GM12875 (cell line): ENCODE measurements at regions not wholly inside any gene's neighbourhood (a gene's known extent, or its start where the extent isn't known, plus 50 kb on each side); places are given as distances from the start of the nearest gene placed in this dataset.
"Not testable (repeated sequence)": the region's sequence is repeated elsewhere in the genome, so short reads cannot be mapped to it uniquely, and the experiment has no call there.

Experiments used
- H3K4me3 ChIP-seq: one replicate; pipeline ENCODE4 v1.5.1; 2011; ENCODE audit warnings: low read depth, low read length, control low read depth
- TF ChIP-seq, protein P1 (sequence below): IDR thresholded peaks from 2 replicates; pipeline ENCODE4 v1.5.1; 2011; ENCODE audit warnings: low read depth, mild to moderate bottlenecking, control low read depth, inconsistent platforms, low read length, moderate library complexity, borderline replicate concordance; ENCODE audit not compliant: insufficient read depth

DNA sequence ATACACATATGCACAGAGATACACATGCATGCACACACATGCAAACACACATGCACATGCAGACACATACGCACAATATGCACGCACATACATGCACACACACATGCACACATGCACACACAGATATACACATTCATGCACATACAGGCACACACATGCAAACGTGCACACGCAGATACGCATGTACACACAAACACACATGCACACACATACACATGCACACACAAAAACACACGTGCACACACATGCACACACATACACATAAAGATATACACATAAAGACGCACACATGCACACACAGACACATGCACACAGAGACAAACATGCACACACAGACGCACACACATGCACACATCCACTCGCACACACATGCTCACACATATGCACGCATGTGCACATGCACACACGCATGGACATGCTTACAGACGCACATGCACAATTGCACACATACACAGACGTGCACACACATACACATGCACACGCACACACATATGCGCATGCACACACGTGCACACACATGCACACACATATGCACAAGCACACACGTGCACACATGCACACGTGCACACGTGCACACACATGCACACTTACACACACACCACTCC lies 145.2 kb downstream of the ADRA2C start:
- TF ChIP-seq, protein P1, sequence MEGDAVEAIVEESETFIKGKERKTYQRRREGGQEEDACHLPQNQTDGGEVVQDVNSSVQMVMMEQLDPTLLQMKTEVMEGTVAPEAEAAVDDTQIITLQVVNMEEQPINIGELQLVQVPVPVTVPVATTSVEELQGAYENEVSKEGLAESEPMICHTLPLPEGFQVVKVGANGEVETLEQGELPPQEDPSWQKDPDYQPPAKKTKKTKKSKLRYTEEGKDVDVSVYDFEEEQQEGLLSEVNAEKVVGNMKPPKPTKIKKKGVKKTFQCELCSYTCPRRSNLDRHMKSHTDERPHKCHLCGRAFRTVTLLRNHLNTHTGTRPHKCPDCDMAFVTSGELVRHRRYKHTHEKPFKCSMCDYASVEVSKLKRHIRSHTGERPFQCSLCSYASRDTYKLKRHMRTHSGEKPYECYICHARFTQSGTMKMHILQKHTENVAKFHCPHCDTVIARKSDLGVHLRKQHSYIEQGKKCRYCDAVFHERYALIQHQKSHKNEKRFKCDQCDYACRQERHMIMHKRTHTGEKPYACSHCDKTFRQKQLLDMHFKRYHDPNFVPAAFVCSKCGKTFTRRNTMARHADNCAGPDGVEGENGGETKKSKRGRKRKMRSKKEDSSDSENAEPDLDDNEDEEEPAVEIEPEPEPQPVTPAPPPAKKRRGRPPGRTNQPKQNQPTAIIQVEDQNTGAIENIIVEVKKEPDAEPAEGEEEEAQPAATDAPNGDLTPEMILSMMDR = no peak
- H3K4me3 ChIP-seq = no peak overlapping the region

DNA sequence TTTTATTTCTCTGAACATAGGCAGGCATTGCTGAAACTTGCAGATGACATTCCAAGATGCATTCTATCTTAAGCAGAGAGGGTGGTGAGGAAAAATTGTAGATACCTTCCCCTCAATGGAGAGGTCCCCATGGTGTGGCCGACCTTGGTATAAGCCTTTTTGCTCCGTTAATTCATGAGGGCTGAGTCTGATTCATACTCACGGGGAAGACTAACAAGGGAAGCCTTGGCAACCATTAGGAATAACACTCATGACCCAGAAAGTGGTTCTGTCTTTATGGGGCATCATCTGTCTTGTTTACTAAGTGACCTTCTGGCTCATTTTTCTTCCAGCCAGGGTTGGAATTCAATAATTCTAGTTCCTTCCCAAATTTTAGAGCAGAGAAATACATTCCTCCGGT lies 148.3 kb downstream of the ADRA2C start:
- H3K4me3 ChIP-seq = not testable (repeated sequence)

DNA sequence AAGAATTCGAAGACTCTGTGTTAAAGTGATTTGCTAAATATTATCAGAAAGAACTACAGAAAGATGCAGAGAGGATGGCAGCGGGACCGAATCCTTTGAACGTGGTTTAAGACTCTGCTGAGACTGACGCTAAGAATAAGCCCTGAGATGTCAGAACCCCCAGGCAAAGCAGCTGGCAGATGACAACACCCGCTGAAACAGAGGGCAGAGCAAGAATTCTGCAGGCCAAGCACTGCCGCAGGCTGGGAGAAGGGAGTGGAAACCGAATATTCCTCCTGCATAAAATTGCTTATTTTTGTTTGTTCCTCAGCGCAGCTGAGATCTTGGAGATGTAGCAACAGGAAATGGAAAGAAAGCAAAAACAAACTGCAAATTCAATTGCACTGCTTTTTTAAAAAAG lies 153.3 kb downstream of the ADRA2C start:
- not testable (repeated sequence) for H3K4me3 ChIP-seq

DNA sequence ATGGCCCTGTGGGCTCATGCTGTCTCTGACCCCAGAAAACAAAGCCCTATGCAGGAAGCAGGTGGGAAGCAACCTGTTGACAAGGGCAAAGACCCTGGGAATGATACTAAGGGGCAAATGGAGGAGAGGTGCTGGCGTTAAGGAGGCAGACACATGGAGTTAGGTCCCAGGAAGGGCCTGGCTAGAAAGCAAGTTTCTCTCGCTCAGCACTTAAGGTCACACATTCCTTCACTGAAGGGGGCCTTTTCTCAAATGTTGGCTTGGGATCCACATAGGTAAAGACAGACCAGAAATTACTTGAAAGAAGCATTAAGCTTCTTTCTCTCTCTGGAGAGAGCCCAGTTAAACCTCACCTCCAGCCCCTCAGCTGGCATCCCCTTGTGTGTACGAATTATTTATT lies 155.7 kb downstream of the ADRA2C start:
- not testable (repeated sequence) for H3K4me3 ChIP-seq

DNA sequence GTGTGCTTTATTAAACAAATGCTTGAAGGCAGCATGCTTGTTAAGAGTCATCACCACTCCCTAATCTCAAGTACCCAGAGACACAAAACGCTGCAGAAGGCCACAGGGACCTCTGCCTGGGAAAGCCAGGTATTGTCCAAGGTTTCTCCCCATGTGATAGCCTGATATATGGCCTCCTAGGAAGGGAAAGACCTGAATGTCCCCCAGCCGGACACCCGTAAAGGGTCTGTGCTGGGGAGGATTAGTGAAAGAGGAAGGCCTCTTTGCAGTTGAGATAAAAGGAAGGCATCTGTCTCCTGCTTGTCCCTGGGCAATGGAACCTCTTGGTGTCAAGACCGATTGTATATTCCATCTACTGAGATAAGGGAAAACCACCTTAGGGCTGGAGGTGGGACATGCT lies 159.7 kb downstream of the ADRA2C start:
- not testable (repeated sequence) for H3K4me3 ChIP-seq

DNA sequence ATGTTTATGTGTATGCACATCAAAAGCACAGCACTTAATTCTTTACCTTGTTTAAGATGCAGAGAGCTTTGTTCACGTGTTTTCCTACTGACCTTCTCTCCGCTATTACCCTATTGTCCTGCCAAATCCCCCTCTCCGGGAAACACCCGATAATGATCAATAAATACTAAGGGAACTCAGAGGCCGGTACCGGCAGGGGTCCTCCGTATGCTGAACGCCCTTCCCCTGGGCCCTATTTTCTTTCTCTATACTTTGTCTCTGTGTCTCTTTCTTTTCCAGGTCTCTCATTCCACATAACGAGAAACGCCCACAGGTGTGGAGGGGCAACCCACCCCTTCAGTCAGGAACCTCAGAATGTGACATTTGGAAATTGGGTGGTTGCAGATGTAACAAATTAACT lies 160.1 kb downstream of the ADRA2C start:
- H3K4me3 ChIP-seq = not testable (repeated sequence)

DNA sequence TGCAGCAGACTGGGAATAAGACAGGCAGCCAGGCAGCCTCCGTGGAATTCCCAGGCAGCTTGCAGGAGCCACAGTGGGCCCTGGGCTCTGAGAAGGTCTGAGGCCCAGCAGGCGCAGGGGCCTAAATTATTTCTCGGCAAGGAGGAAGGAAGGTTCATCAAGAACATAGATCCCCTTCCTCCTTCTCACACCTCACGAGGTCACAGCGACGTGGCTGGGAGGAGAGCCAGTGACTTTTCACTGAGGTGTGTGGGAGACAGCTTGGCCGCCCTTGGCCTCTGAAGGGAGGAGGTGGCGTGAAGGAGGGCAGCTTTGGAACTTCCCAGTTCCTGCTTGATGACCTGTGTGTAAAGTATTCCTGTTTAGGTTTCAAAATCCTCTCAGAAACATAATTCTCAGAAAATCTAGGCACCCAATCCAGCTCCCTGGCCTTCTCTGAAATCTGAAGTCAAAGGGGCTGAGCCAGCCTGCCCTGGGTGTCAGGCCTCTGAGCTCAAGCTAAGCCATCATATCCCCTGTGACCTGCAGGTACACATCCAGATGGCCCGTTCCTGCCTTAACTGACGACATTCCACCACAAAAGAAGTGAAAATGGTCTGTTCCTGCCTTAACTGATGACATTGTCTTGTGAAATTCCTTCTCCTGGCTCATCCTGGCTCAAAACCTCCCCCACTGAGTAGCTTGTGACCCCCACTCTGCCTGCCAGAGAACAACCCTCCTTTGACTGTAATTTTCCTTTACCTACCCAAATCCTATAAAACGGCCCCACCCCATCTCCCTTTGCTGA lies 161.0 kb downstream of the ADRA2C start:
- not testable (repeated sequence) for H3K4me3 ChIP-seq

DNA sequence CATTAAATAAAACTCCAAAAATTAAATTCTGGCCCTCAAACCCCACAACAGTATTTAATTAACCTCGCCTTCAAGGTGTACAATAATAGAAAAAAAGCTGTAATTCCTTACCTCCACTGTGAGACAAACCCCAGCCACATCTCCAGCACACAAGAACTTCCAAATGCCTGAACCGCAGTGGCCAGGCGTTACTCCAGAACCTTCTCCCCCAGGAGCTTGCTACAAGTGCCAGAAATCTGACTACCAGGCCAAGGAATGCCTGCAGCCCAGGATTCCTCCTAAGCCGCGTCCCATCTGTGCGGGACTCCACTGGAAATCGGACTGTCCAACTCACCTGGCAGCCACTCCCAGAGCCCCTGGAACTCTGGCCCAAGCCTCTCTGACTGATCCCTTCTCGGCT lies 163.2 kb downstream of the ADRA2C start:
- H3K4me3 ChIP-seq = not testable (repeated sequence)

DNA sequence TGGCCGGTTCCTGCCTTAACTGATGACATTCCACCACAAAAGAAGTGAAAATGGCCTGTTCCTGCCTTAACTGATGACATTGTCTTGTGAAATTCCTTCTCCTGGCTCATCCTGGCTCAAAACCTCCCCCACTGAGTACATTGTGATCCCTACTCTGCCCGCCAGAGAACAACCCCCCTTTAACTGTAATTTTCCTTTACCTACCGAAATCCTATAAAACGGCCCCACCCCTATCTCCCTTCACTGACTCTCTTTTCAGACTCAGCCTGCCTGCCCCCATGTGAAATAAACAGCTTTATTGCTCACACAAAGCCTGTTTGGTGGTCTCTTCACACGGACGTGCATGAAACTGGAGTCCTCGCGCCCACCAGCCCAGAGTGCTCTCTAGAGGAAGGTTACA lies 166.5 kb downstream of the ADRA2C start:
- H3K4me3 ChIP-seq = not testable (repeated sequence)

DNA sequence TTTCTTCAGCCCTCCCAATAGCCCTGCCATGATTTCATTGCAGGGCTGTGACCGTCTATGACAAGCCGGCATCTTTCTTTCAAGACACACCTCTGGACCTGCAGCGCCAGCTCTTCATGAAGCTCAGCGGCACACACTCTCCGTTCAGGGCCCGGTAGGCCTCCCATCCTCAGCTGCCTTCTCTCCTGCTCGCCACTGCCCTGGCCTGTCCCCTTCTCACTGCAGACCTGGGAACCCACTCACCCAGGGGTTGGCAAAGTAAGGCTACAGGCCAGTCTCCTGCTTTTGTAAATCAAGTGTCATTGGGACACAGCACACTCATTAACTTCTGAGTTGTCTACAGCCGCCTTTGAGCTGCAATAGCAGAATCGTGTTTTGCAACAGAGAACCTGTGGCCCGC lies 169.2 kb downstream of the ADRA2C start:
- H3K4me3 ChIP-seq = not testable (repeated sequence)

DNA sequence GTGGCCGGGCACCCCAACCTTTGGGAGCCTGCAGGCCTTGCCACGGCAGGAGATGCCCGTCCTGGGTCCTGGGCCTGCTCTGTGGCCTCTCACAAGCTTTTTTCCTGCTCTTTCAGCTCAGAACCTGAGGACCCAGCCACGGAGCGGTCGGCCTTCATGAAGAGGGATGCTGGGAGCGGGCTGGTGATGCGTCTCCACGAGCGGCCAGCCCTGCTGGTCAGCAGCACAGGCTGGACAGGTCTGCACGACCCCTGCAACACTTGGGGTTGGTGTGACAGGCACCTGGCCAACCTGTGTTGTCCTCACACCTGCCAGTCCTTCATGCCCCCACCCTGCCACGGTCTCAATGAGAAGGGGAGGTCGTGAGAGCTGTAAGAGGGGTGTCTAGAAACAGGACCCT lies 170.0 kb downstream of the ADRA2C start:
- no peak overlapping the region for H3K4me3 ChIP-seq
- TF ChIP-seq, protein P1 = no peak

DNA sequence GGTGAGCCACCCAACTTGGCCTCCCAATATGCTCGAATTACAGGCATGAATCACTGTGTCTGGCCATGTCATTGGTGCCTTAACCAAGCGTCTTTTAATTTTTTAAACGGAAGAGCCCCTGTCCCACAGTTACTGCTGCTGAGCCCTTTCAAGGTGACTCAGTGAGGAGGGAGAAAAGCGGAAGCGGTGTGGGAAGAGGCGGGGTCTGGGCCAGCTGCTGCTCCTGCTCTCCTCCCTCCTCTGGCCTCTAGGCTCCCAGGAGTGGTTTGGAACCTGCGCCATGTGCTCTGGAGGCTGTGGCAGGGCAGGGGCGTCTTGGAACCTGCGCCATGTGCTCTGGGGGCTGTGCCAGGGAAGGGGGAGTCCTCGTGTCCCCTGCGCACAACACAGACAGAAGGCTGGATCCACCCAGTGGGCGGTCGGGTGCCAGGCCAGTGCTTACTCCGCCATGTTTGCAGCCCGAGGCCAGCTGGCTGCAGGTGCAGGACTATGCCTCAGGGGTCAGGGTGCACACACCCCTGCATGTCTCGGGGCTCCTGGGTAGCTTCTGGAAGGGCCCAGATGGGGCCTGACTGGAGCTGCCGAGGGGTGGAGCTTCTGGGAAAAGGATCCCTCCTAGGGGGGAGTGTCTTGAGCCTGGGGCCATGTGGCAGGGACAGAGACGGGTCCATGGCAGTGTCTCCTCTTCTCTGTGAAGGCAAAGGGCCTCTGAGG lies 171.8 kb downstream of the ADRA2C start:
- H3K4me3 ChIP-seq = not testable (repeated sequence)

DNA sequence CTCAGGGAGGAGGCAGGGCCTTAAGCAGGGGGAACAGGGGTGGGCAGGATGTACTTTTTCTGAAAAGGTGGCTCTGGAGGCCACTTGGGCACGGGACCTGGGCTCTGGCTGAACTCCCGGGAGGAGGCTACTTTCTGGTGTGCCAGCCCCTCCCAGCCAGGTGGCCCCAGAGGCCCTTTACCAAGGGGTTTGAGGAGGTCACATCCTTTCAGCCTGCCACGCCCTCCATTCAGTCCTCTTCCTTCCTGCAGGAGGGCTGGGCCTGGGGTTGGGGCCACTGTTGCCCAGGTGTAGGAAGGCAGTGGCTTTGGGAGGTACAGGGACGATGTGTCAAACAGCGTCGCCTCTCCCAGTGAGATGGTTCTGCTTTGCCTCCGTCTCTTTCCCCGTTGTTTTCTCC lies 172.5 kb downstream of the ADRA2C start:
- H3K4me3 ChIP-seq = not testable (repeated sequence)

DNA sequence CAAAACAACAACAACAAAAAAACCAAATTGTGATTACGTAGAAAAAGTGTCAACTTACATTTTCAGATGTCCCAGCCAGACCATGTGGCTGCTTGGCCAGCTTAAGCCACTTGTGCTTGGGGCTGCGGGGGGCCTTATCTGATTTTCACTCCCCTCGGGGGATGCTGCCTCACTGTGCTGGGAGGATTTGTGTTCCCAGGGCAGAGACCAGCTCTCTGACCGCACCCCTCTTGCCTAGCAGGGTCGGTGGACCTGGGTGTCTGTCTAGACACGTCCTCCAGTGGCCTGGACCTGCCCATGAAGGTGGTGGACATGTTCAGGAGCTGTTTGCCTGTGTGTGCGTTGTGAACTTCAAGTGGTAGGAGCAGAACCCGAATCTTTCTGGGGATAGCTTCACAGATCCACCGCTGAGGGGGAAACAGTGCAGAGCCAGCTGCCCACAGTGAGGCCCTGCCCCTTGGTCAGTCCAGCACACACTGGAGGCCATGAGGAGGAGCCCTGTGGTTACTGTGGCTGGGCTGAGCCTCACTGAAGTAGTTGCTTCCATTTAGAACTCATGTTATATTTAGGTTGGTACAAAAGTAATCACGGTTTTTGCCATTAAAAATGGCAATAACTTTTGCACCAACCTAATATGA lies 173.9 kb downstream of the ADRA2C start:
- not testable (repeated sequence) for H3K4me3 ChIP-seq

DNA sequence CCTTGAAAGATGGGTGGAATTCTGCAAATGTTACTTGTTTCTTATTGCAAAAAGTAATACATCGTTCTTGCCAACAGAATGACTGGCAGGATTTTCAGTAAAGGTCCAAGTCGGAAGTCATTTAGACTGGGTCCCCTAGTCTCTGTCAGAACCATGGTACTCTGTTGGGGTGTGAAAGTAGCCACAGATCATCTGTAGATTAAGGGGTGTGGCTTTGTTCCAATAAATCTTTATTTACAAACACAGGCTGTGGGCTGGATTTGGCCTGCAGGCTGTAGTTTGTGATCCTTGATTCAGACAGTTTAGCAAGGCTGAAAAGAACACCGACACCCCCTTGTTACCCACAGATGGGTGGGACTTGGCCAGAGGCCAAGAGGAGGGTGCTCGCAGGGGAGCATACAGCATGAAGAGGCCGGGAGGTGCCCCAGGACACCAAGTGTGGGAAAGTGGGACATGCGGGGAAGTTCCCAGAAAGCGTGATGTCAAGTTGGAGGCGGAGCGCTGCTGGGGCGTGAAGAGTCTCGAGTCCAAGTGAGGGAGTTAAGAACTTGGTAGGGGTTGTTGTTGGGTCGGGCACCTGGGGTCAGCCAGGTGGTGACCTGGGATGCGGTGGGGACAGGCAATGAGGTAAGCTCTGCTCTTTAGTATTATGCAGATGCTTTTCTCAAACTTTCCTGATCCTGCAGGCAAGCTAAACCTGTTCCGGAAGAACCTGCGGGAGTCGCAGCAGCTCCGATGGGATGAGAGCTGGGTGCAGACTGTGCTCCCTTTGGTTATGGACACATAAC lies 175.7 kb downstream of the ADRA2C start:
- not testable (repeated sequence) for H3K4me3 ChIP-seq
